ENCODE measurements at regions not wholly inside any gene's neighbourhood (a gene's known extent, or its start where the extent isn't known, plus 50 kb on each side); places are given as distances from the start of the nearest gene placed in this dataset.
"Not testable (repeated sequence)": the region's sequence is repeated elsewhere in the genome, so short reads cannot be mapped to it uniquely, and the experiment has no call there.

- intact Hi-C loops (cut with micrococcal nuclease) = no loop called here
Observed at GRCh38 chr13:32828711-32829110, 187.5 kb upstream of the KL start.

DNA sequence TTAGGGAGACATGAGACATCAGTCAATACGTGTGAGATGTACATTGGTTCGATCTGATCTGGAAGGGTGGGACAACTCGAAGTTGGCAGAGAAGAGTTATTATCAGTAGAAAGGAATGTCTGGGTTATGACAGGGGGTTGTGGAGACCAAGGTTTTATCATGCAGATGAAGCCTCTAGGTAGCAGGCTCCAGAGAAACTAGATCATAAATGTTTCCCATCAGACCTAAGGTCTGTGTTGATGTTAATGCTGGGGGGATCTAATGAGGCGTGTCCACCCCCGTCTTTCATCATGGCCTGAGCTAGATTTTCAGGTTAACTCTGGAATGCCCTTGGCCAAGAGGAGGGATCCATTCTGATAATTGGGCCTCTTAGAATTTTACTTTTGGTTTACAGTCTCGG lies 187.0 kb upstream of the KL start:
- intact Hi-C loops (cut with micrococcal nuclease) = no loop called here

- intact Hi-C loops (cut with micrococcal nuclease) = no loop called here
Observed at GRCh38 chr13:32829676-32830335, 186.4 kb upstream of the KL start.

DNA sequence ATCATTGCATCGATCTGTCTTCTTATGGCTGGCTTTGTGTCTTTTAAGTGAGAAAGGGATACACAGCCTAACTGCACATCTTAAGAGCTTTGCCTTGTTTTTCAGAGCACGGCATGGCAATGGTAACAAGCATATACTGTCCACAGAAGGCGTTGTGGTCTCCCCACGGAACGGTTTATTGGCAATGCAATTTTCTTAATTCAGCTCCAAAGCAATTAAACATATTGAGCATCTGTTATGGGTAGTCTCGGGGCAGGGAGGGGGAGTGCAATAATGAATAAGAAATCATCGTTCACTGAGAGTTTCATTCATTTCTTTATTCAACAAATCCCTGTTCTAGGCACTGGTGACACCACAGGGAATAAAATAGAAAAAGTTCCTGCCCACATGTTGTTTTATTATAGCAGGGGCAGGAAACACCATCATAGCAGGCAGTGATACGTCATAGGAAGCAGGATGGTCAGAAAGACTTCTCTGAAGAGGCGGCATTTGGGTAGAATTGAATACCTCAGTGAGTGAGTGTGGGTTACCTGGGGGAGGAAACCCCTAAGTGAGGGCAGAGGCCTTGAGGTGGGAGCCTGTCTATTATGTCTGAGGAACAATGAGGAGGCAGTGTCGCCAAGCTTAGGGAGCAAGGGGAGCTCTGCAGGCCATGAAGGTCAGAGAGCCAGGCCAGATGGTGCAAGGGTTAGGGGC lies 185.7 kb upstream of the KL start:
- intact Hi-C loops (cut with micrococcal nuclease) = no loop called here

DNA sequence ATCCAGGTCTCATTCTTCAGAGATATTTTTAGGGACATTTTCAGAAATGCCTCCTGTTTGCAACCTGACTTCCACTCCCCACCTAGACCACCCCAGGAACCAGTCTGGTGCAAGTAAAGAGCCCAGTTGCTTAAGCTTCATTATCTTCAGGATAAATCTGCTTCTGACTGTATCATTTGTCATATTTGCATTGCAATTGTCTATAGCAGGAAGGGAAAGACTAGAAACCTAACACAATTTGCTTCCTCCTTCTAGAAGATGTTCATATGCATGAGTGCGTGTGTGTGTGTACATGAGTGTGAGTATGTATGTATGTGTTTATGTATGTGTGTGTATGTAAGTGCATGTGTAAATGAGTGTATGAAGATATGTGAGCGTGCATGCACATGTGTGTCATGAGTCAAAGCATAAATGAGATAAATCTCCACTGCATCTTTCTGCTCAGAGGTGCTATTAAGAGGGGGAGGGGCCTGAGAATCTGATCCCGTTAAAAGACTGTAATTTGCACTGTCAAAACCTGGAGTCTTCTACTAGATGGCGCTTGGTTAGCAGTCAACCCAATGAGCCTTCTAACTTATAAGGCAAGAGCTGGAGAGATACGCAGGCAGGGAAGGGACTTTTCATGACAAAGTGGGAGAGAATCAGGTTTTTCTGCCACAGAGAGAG lies 178.8 kb upstream of the KL start:
- intact Hi-C loops (cut with micrococcal nuclease) = loop anchor here (5.0 kb wide), 1 partner anchor 45 kb away; no protein-coding TSS in a partner anchor

GRCh38 chr13:32837973-32838927 lies 178.0 kb upstream of the KL start:
- intact Hi-C loops (cut with micrococcal nuclease) = loop anchor here (5.0 kb wide), 1 partner anchor 46 kb away; no protein-coding TSS in a partner anchor

DNA sequence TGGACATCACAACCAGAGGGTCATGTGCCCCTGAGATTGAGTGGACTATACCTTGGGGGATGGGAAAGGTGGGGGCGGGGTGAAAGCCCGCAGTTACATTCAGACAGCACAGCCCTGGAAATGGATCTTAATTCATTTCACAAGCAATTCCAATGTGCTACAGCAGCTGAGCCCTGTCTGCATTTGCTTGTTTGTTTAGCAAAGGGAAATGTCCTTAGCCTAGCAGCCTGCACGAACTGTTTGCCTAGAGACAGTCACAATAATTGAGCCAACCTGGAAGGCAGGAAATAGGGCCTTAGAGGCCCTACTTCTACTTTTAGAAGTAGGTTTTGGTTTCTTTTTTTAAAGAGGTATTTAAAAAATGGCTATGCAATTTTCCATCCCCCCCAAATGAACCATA lies 177.3 kb upstream of the KL start:
- intact Hi-C loops (cut with micrococcal nuclease) = loop anchor here (5.0 kb wide), 1 partner anchor 47 kb away; no protein-coding TSS in a partner anchor

DNA sequence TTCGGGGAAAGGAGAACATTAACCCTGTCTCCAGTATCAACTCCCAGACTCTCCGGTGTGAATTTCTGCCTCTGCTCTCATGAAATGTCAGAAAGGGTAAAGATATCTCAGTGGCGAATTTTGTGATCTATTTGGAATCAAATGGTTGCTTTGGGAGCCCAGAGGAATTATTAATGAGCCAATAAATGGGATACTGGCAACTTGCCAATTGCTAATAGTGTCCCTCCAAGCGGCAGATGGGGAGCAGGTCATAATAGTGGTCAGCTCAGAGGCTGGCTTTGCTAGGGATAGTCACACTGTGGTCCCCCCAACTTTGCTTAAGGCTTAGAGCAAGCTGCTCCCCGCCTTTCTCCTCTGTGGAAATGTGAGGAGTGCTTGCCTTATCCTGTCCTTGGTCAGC lies 176.1 kb upstream of the KL start:
- intact Hi-C loops (cut with micrococcal nuclease) = no loop called here

- intact Hi-C loops (cut with micrococcal nuclease) = no loop called here
Observed at GRCh38 chr13:32840989-32841713, 175.1 kb upstream of the KL start.

GRCh38 chr13:32845952-32846950 lies 170.0 kb upstream of the KL start:
- intact Hi-C loops (cut with micrococcal nuclease) = no loop called here

DNA sequence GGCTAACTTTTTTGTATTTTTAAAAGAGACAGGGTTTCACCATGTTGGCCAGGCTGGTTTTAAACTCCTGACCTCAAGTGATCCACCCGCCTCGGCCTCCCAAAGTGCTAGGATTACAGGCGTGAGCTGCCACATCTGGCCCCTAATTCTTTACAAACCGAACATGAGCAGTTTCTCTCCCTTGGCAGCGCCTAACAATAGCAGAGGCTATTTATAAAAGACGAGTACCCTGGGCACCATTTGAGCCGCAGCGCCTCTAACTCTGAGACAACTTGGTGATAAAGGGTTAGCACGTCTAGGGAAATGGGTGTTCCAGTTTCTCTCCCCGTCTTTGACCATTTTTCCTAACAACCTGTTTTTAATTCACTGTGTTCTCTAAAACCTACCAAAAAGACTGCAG lies 168.2 kb upstream of the KL start:
- intact Hi-C loops (cut with micrococcal nuclease) = not testable (repeated sequence)

DNA sequence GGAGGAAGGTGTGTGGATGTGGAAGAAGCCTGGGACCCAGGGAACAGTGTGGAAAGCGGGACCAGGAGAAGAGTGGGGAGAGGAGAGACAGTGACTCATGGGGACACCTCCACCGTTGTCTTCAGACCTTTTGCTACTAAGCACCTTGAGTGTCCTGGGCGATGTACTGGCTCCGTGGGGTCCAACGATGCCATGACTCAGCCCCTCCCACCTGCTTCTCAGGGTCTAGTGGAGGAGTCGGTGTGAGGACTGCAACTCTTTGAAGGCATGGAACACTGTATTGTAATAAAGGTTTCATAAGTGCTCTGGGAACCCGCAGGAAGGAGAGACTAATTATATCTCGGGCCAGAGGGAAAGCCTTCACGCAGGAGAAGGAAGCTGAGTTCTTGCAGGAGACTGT lies 166.9 kb upstream of the KL start:
- intact Hi-C loops (cut with micrococcal nuclease) = no loop called here

DNA sequence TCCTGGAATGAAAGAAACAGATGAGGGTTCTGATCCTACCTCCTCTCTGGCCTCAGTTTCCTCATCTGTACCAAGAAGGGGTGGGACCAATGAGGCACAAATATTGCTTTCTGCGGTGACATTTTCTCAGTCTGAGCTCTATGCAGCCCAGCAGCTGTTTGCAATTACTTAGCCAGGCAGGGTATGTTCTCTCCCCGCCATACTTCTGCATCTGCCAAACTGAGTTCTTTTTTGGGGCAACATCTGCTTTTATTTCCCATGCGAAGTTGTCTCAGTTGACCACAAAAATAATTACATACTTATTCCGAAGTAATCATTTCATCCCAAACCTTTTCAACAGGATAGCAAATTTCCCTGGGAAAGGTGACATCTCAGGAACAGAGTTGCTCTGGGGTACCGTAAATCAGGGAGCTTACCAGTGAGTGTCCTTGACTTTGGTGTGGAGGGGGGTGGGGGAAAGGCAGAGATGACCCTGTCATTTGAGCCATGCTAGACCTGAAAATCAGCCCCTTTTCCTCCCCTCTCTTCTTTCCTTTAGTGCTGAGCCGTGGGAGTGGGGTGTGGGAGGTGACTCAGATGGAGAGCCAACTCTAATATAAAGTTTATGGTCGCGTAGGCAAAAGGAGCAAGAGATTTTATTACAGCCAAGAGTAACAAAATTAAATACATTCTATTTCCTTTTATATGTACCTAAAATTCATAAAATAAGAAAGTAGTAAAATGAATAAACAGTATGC lies 165.7 kb upstream of the KL start:
- intact Hi-C loops (cut with micrococcal nuclease) = no loop called here

DNA sequence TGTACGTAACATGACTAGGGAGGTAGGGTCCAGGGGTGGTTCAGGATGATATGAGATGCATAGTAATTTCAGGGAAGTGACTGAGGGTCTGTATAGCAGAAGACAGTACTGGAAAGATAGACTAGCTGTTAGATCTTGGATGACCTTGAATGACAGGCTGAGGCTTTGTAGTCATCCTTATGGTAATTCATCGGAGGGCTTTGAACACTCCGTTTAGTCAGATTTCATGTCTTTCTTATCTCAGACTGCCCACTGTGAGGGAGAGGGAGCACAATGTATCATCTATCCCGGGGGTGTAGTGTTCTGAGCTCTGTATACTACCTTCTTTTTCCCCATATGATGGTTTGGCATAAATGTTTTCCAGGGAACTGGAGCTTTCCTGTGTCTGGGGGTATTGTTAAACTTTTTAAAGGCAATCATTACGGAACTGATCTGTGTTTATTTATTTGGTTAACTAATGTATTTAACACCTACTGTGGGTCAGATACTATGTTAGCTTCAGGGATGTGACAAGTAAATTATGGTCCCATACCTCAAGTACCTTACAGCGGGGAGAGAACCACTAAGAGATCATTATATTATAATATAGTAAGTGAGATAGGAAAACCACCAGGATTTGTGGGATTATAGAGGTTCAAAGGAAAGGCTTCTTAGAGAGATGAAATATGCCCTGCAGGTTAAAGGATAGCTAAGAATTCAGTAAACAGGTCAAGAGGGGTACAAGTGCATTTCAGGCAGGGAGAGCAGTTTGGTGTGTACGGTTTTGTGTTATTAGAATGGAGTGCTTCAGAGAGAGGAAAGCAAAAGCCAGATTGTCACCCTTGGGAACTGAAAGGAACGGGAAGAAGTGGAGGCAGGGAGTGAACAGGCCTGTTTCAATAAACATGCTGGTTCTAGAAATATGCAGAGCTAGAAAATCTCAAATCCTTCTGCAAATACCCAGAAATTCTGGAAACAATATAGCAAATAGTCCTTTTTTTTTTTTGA lies 164.8 kb upstream of the KL start:
- intact Hi-C loops (cut with micrococcal nuclease) = no loop called here

DNA sequence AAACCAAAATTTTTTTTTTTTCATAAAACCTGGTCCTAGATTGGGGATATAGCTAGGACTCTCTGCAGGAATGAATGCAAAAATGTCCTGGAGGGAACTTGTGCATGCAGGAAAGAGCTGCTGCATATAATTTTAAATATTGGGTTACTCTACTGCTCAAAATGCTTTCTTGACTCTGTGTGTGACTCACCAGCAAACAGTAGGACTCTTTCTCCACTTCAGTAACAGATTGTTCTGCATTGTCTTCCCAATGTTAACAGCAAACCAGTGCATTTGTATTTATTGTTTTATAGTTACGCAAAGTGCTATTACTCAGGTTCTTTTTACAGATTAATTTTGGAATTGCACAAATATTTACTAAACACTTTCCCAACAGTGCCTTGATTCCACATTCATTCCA lies 163.7 kb upstream of the KL start:
- intact Hi-C loops (cut with micrococcal nuclease) = no loop called here

- intact Hi-C loops (cut with micrococcal nuclease) = no loop called here
Observed at GRCh38 chr13:32857077-32857476, 159.1 kb upstream of the KL start.

GRCh38 chr13:32857689-32858088 lies 158.5 kb upstream of the KL start:
- intact Hi-C loops (cut with micrococcal nuclease) = no loop called here
